Embryonic facial prominence (tissue), 1 donor: ENCODE measurements at regions not wholly inside any gene's neighbourhood (a gene's known extent, or its start where the extent isn't known, plus 50 kb on each side); places are given as distances from the start of the nearest gene placed in this dataset.
"Not testable (repeated sequence)": the region's sequence is repeated elsewhere in the genome, so short reads cannot be mapped to it uniquely, and the experiment has no call there.

Experiments used
- DNase-seq: peaks from one replicate; pipeline ENCODE4 v3.0.0-alpha.2; 2016; ENCODE audit errors: extremely low spot score

GRCh38 chr18:22566703-22567420 is 149.1 kb upstream of the CTAGE1 start:
- DNase-seq, result no peak

- DNase-seq, result no peak
Observed at GRCh38 chr18:22567794-22568193, 150.1 kb upstream of the CTAGE1 start.

- DNase-seq, result no peak
Observed at GRCh38 chr18:22570492-22570891, 152.8 kb upstream of the CTAGE1 start.

- no peak for DNase-seq
Observed at GRCh38 chr18:22572341-22572740, 154.6 kb upstream of the CTAGE1 start.

GRCh38 chr18:22579271-22579670 is 161.6 kb upstream of the CTAGE1 start:
- no peak for DNase-seq

GRCh38 chr18:22585333-22585732 is 167.6 kb upstream of the CTAGE1 start:
- DNase-seq, result no peak

- DNase-seq, result no peak
Observed at GRCh38 chr18:22585821-22586220, 168.1 kb upstream of the CTAGE1 start.

- DNase-seq, result no peak
Observed at GRCh38 chr18:22591222-22591621, 173.5 kb upstream of the CTAGE1 start.

- no peak for DNase-seq
Observed at GRCh38 chr18:22594155-22594690, 176.5 kb upstream of the CTAGE1 start.

GRCh38 chr18:22601481-22601880 is 183.8 kb upstream of the CTAGE1 start:
- no peak for DNase-seq

GRCh38 chr18:22602456-22602855 is 184.7 kb upstream of the CTAGE1 start:
- not testable (repeated sequence) for DNase-seq

- no peak for DNase-seq
Observed at GRCh38 chr18:22603902-22604301, 186.2 kb upstream of the CTAGE1 start.

GRCh38 chr18:22604390-22604985 is 186.8 kb upstream of the CTAGE1 start:
- no peak for DNase-seq

GRCh38 chr18:22604986-22605421 is 187.3 kb upstream of the CTAGE1 start:
- no peak for DNase-seq

GRCh38 chr18:22605736-22606135 is 188.0 kb upstream of the CTAGE1 start:
- DNase-seq, result no peak

- no peak for DNase-seq
Observed at GRCh38 chr18:22606563-22607283, 189.0 kb upstream of the CTAGE1 start.

GRCh38 chr18:22607284-22607635 is 189.5 kb upstream of the CTAGE1 start:
- no peak for DNase-seq

GRCh38 chr18:22608847-22609246 is 191.1 kb upstream of the CTAGE1 start:
- DNase-seq, result no peak

- no peak for DNase-seq
Observed at GRCh38 chr18:22609642-22610041, 191.9 kb upstream of the CTAGE1 start.

GRCh38 chr18:22613058-22613690 is 195.5 kb upstream of the CTAGE1 start:
- DNase-seq, result no peak

- no peak for DNase-seq
Observed at GRCh38 chr18:22613788-22614187, 196.1 kb upstream of the CTAGE1 start.

- DNase-seq, result no peak
Observed at GRCh38 chr18:22623513-22623912, 205.8 kb upstream of the CTAGE1 start.
